K562 (cell line): ENCODE measurements at regions not wholly inside any gene's neighbourhood (a gene's known extent, or its start where the extent isn't known, plus 50 kb on each side); places are given as distances from the start of the nearest gene placed in this dataset.

Source experiments
- ARNT ChIP-seq, 2 experiments: fragments of 450-650 bp; IDR thresholded peaks; 2 replicates each; pipeline ENCODE4 v1.6.1; 2016; ENCODE audit warnings: mild to moderate bottlenecking in 1 of 2
- EZH2 ChIP-seq: IDR thresholded peaks from 2 replicates; pipeline ENCODE4 v1.6.1; 2012; ENCODE audit warnings: low read depth, mild to moderate bottlenecking, inconsistent platforms, low read length, borderline replicate concordance
- GABPA ChIP-seq: fragments of 200-800 bp; sonication (Bioruptor generic); conservative IDR thresholded peaks from 2 replicates; pipeline ENCODE4 v1.6.1; 2016; ENCODE audit warnings: low read depth, missing genetic modification characterization, missing compliant biosample characterization
- HEY1 ChIP-seq: fragments of 250-450 bp; sonication (Bioruptor Pico); IDR thresholded peaks from 2 replicates; pipeline ENCODE4 v1.5.0; 2020; ENCODE audit warnings: mild to moderate bottlenecking, moderate library complexity, borderline replicate concordance
- MXI1 ChIP-seq: IDR thresholded peaks from 2 replicates; pipeline ENCODE4 v1.6.1; 2011; ENCODE audit warnings: low read depth, mild to moderate bottlenecking, improper control_type of control experiment, low read length
- NRF1 ChIP-seq, 2 experiments: fragments of 450-650 bp; IDR thresholded peaks in 1 of 2; conservative IDR thresholded peaks in 1 of 2; 2 replicates each; pipeline ENCODE4 v1.6.1; 2014; ENCODE audit warnings: mild to moderate bottlenecking in 2 of 2
- TAF7 ChIP-seq: fragments of 450-650 bp; IDR thresholded peaks from 2 replicates; pipeline ENCODE4 v1.6.1; 2016; ENCODE audit warnings: missing genetic modification characterization, missing compliant biosample characterization
- ZNF785 ChIP-seq: fragments of 250-450 bp; sonication (Bioruptor Pico); IDR thresholded peaks from 2 replicates; pipeline ENCODE4 v1.4.0; 2020; ENCODE audit warnings: mild to moderate bottlenecking
- TF ChIP-seq, protein P1 (sequence below): fragments of 250-450 bp; sonication (Bioruptor Pico); IDR thresholded peaks from 2 replicates; pipeline ENCODE4 v1.5.0; 2020; ENCODE audit warnings: mild to moderate bottlenecking, borderline replicate concordance
- TF ChIP-seq, protein P2 (sequence below): sonication (generic); formaldehyde crosslinking; IDR thresholded peaks from 2 replicates; pipeline ENCODE4 v1.4.0; 2020; ENCODE audit warnings: mild to moderate bottlenecking, missing genetic modification reagents
- TF ChIP-seq, protein P3 (sequence below): sonication (generic); formaldehyde crosslinking; IDR thresholded peaks from 2 replicates; pipeline ENCODE4 v1.8.0; 2023; ENCODE audit warnings: mild to moderate bottlenecking, missing genetic modification reagents
- TF ChIP-seq, protein P4 (sequence below): sonication (generic); formaldehyde crosslinking; IDR thresholded peaks from 2 replicates; pipeline ENCODE4 v1.8.1; 2023; ENCODE audit warnings: mild to moderate bottlenecking, missing genetic modification reagents, moderate library complexity

DNA sequence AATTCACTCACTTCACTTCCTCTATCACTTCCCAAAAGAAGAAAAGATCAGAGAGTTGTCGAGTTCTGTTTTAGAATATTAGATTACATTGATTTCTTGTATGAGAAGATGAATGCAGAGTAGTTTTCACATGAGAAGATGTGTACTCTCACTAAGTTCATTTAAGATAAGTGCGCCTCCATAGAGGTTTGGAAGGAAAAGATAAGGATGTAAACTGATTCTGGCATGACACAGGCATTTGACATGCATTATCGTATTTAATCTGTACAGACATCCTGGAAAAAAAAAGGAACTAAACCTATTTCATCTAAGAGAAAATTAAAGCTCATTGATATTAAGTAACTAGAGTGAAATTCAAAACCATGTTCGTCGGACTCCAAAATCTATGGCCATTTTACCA lies 152.2 kb upstream of the CRIM1 start:
- TF ChIP-seq HEY1 = no peak
- no peak for TF ChIP-seq MXI1
- TF ChIP-seq, protein P1, sequence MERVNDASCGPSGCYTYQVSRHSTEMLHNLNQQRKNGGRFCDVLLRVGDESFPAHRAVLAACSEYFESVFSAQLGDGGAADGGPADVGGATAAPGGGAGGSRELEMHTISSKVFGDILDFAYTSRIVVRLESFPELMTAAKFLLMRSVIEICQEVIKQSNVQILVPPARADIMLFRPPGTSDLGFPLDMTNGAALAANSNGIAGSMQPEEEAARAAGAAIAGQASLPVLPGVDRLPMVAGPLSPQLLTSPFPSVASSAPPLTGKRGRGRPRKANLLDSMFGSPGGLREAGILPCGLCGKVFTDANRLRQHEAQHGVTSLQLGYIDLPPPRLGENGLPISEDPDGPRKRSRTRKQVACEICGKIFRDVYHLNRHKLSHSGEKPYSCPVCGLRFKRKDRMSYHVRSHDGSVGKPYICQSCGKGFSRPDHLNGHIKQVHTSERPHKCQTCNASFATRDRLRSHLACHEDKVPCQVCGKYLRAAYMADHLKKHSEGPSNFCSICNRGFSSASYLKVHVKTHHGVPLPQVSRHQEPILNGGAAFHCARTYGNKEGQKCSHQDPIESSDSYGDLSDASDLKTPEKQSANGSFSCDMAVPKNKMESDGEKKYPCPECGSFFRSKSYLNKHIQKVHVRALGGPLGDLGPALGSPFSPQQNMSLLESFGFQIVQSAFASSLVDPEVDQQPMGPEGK (CRISPR knock-in tag) = no peak
- TF ChIP-seq EZH2 = no peak
- TF ChIP-seq, protein P2, sequence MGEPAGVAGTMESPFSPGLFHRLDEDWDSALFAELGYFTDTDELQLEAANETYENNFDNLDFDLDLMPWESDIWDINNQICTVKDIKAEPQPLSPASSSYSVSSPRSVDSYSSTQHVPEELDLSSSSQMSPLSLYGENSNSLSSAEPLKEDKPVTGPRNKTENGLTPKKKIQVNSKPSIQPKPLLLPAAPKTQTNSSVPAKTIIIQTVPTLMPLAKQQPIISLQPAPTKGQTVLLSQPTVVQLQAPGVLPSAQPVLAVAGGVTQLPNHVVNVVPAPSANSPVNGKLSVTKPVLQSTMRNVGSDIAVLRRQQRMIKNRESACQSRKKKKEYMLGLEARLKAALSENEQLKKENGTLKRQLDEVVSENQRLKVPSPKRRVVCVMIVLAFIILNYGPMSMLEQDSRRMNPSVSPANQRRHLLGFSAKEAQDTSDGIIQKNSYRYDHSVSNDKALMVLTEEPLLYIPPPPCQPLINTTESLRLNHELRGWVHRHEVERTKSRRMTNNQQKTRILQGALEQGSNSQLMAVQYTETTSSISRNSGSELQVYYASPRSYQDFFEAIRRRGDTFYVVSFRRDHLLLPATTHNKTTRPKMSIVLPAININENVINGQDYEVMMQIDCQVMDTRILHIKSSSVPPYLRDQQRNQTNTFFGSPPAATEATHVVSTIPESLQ (CRISPR knock-in tag) = no peak
- TF ChIP-seq GABPA (tag) = no peak
- TF ChIP-seq, protein P3, sequence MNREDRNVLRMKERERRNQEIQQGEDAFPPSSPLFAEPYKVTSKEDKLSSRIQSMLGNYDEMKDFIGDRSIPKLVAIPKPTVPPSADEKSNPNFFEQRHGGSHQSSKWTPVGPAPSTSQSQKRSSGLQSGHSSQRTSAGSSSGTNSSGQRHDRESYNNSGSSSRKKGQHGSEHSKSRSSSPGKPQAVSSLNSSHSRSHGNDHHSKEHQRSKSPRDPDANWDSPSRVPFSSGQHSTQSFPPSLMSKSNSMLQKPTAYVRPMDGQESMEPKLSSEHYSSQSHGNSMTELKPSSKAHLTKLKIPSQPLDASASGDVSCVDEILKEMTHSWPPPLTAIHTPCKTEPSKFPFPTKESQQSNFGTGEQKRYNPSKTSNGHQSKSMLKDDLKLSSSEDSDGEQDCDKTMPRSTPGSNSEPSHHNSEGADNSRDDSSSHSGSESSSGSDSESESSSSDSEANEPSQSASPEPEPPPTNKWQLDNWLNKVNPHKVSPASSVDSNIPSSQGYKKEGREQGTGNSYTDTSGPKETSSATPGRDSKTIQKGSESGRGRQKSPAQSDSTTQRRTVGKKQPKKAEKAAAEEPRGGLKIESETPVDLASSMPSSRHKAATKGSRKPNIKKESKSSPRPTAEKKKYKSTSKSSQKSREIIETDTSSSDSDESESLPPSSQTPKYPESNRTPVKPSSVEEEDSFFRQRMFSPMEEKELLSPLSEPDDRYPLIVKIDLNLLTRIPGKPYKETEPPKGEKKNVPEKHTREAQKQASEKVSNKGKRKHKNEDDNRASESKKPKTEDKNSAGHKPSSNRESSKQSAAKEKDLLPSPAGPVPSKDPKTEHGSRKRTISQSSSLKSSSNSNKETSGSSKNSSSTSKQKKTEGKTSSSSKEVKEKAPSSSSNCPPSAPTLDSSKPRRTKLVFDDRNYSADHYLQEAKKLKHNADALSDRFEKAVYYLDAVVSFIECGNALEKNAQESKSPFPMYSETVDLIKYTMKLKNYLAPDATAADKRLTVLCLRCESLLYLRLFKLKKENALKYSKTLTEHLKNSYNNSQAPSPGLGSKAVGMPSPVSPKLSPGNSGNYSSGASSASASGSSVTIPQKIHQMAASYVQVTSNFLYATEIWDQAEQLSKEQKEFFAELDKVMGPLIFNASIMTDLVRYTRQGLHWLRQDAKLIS (CRISPR knock-in tag) = no peak
- TF ChIP-seq, protein P4, sequence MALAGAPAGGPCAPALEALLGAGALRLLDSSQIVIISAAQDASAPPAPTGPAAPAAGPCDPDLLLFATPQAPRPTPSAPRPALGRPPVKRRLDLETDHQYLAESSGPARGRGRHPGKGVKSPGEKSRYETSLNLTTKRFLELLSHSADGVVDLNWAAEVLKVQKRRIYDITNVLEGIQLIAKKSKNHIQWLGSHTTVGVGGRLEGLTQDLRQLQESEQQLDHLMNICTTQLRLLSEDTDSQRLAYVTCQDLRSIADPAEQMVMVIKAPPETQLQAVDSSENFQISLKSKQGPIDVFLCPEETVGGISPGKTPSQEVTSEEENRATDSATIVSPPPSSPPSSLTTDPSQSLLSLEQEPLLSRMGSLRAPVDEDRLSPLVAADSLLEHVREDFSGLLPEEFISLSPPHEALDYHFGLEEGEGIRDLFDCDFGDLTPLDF = no peak
- TF ChIP-seq ZNF785 (CRISPR knock-in tag) = no peak
- TF ChIP-seq TAF7 (tag) = no peak
- TF ChIP-seq ARNT (IDR thresholded peaks at IDR 0.05) = no peak
- no peak for TF ChIP-seq NRF1 (conservative IDR thresholded peaks at IDR 0.05 in 1 of 2, IDR thresholded peaks at IDR 0.05 in 1 of 2)
